GM23338 (cell line): ENCODE measurements at regions not wholly inside any gene's neighbourhood (a gene's known extent, or its start where the extent isn't known, plus 50 kb on each side); places are given as distances from the start of the nearest gene placed in this dataset.

ENCODE experiments used
- ATAC-seq: fragments of 200-7000 bp; cut with Tn5 transposase; 3 replicates; pipeline ENCODE4 v1.9.1; 2020
- DNase-seq: peaks from one replicate; pipeline ENCODE4 v3.0.0-alpha.2; 2015; ENCODE audit warnings: low spot score
- H2AFZ ChIP-seq: fragments of 200-600 bp; sonication (generic); 2 replicates; pipeline ENCODE4 v1.8.0; 2016; ENCODE audit warnings: antibody characterized with exemption, mild to moderate bottlenecking, moderate library complexity
- H3F3A ChIP-seq: fragments of 200-600 bp; sonication (generic); replicated peaks from 2 replicates; pipeline ENCODE4 v1.8.0; 2017; ENCODE audit warnings: antibody characterized with exemption, mixed run types, low read depth
- H3K27ac ChIP-seq: fragments of 200-600 bp; sonication (generic); 2 replicates; pipeline ENCODE4 v1.6.1; 2016; ENCODE audit warnings: low read depth
- H3K27me3 ChIP-seq: fragments of 200-600 bp; sonication (generic); 2 replicates; pipeline ENCODE4 v1.8.0; 2016; ENCODE audit warnings: mild to moderate bottlenecking, mixed run types, moderate library complexity; ENCODE audit not compliant: insufficient read depth
- H3K36me3 ChIP-seq: fragments of 200-600 bp; sonication (generic); 2 replicates; pipeline ENCODE4 v1.8.0; 2016; ENCODE audit warnings: mild to moderate bottlenecking; ENCODE audit not compliant: insufficient read depth
- H3K4me1 ChIP-seq: fragments of 200-600 bp; sonication (generic); 2 replicates; pipeline ENCODE4 v1.8.0; 2016; ENCODE audit warnings: mild to moderate bottlenecking, moderate library complexity; ENCODE audit not compliant: insufficient read depth
- H3K4me2 ChIP-seq: fragments of 200-600 bp; sonication (generic); 2 replicates; pipeline ENCODE4 v1.7.1; 2017; ENCODE audit warnings: mixed run types
- H3K4me3 ChIP-seq: fragments of 200-600 bp; sonication (generic); 2 replicates; pipeline ENCODE4 v1.6.1; 2016; ENCODE audit warnings: mixed run types
- H3K79me2 ChIP-seq: fragments of 200-600 bp; sonication (generic); replicated peaks from 2 replicates; pipeline ENCODE4 v1.8.0; 2017; ENCODE audit warnings: mild to moderate bottlenecking; ENCODE audit not compliant: insufficient read depth
- H3K9me2 ChIP-seq: fragments of 200-600 bp; sonication (generic); 2 replicates; pipeline ENCODE4 v1.8.0; 2017; ENCODE audit not compliant: insufficient read depth
- H4K20me1 ChIP-seq: fragments of 200-600 bp; sonication (generic); replicated peaks from 2 replicates; pipeline ENCODE4 v1.8.0; 2017; ENCODE audit warnings: mild to moderate bottlenecking; ENCODE audit not compliant: insufficient read depth
- H3K27ac Mint-ChIP-seq: 2 replicates; pipeline ENCODE4 v1.8.0; 2020; ENCODE audit warnings: inconsistent platforms, mild to moderate bottlenecking, moderate library complexity, mixed read lengths
- H3K27me3 Mint-ChIP-seq: 3 replicates; pipeline ENCODE4 v1.8.0; 2022; ENCODE audit warnings: low read depth, mild to moderate bottlenecking, moderate library complexity, mixed read lengths, inconsistent platforms; ENCODE audit not compliant: insufficient read depth, poor library complexity
- H3K36me3 Mint-ChIP-seq: 3 replicates; pipeline ENCODE4 v1.8.0; 2021; ENCODE audit warnings: low read depth, mild to moderate bottlenecking, inconsistent platforms, moderate library complexity, mixed read lengths
- H3K4me1 Mint-ChIP-seq: 3 replicates; pipeline ENCODE4 v1.8.0; 2020; ENCODE audit warnings: mild to moderate bottlenecking, inconsistent platforms, mixed read lengths
- H3K4me3 Mint-ChIP-seq: 3 replicates; pipeline ENCODE4 v1.8.0; 2021; ENCODE audit warnings: moderate library complexity, mild to moderate bottlenecking, inconsistent platforms, mixed read lengths
- H3K9me3 Mint-ChIP-seq: 3 replicates; pipeline ENCODE4 v1.8.0; 2020; ENCODE audit warnings: moderate library complexity, mild to moderate bottlenecking, inconsistent platforms, mixed read lengths
- CREB1 ChIP-seq: fragments of 250-450 bp; sonication (Bioruptor Pico); IDR thresholded peaks from 2 replicates; pipeline ENCODE4 v1.5.0; 2020; ENCODE audit warnings: low read depth, mild to moderate bottlenecking, moderate library complexity
- ETS1 ChIP-seq: IDR thresholded peaks from 2 replicates; pipeline ENCODE4 v1.6.1; 2016; ENCODE audit warnings: antibody characterized with exemption
- JUNB ChIP-seq: IDR thresholded peaks from one replicate; pipeline ENCODE4 v1.6.1; 2016; ENCODE audit warnings: antibody characterized with exemption; ENCODE audit not compliant: unreplicated experiment
- POLR2AphosphoS5 ChIP-seq: IDR thresholded peaks from 2 replicates; pipeline ENCODE4 v1.6.1; 2016; ENCODE audit warnings: antibody characterized with exemption, low read depth
- STAT1 ChIP-seq: IDR thresholded peaks from one replicate; pipeline ENCODE4 v1.6.1; 2016; ENCODE audit warnings: antibody characterized with exemption; ENCODE audit not compliant: unreplicated experiment
- ZNF114 ChIP-seq: fragments of 250-450 bp; sonication (Bioruptor Pico); IDR thresholded peaks from 2 replicates; pipeline ENCODE4 v1.5.0; 2020; ENCODE audit warnings: mild to moderate bottlenecking, moderate library complexity
- ZNF462 ChIP-seq: fragments of 250-450 bp; sonication (Bioruptor Pico); IDR thresholded peaks from 2 replicates; pipeline ENCODE4 v1.5.0; 2020; ENCODE audit warnings: mild to moderate bottlenecking, moderate library complexity

- TF ChIP-seq ZNF462 (CRISPR knock-in tag) = no peak
- TF ChIP-seq ETS1 = no peak
Measured at GRCh38 chr13:73671732-73672131, 462.5 kb downstream of the KLF12 start (continued).

DNA sequence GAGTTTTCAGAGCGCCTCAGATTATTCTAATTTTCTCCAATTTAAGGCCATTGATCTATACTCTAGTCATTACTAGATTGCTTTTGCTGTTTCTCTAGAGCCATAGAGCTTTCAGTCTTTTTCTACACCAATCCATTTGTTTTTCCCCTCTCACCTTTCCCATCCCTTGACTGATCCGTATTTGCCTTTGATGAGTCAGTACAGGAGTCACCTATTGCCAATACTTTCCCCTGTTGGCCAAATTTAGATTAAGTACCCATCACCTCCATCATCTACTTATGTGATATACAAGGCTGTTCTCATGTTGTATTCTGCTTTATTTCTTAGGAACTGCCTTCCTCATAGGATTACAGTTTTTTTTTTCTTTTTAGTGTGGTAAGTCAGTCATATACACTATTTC, 463.2 kb downstream of the KLF12 start:
- no peak overlapping the region for H3K27ac ChIP-seq
- H2AFZ ChIP-seq = no peak overlapping the region
- no peaks in the 10 kb centered on the region for H3K4me1 ChIP-seq
- 0 out of 2 replicates have a peak, but pooled peaks cover 12% of the 10 kb centered on the region for H3K9me2 ChIP-seq
- H3K27me3 ChIP-seq = no peaks in the 10 kb centered on the region
- ATAC-seq (no peak), DNase-seq (no peak)
- Mint-ChIP-seq H3K4me1 (peaks cover 6% of the 10 kb centered on the region; the same call in 2 of the 3 replicates), H3K4me3 (no peak overlapping the region), H3K9me3 (no peaks in the 10 kb centered on the region), H3K36me3 (no peaks in the 10 kb centered on the region), H3K27ac (no peak overlapping the region), H3K27me3 (no peaks in the 10 kb centered on the region)
- H3K36me3 ChIP-seq = no peaks in the 10 kb centered on the region
- no peaks in the 10 kb centered on the region for H4K20me1 ChIP-seq
- H3F3A ChIP-seq = no peaks in the 10 kb centered on the region
- H3K4me3 ChIP-seq = no peak overlapping the region
- no peak overlapping the region for H3K4me2 ChIP-seq
- H3K79me2 ChIP-seq = no peaks in the 10 kb centered on the region
- TF ChIP-seq ZNF114 (CRISPR knock-in tag) = no peak
- no peak for TF ChIP-seq STAT1
- no peak for TF ChIP-seq JUNB
- TF ChIP-seq ZNF462 (CRISPR knock-in tag) = no peak
- no peak for TF ChIP-seq POLR2AphosphoS5
- TF ChIP-seq CREB1 (CRISPR knock-in tag) = no peak
